WERI-Rb-1 (cell line): ENCODE measurements at regions not wholly inside any gene's neighbourhood (a gene's known extent, or its start where the extent isn't known, plus 50 kb on each side); places are given as distances from the start of the nearest gene placed in this dataset.
"Not testable (repeated sequence)": the region's sequence is repeated elsewhere in the genome, so short reads cannot be mapped to it uniquely, and the experiment has no call there.

ENCODE experiments used
- DNase-seq: peaks from one replicate; pipeline ENCODE4 v3.0.0-alpha.2; 2020
- H3K27ac ChIP-seq: fragments of 250-450 bp; sonication (Bioruptor Pico); 2 replicates; pipeline ENCODE4 v1.5.1; 2020; ENCODE audit warnings: mild to moderate bottlenecking, moderate library complexity
- H3K27me3 ChIP-seq: fragments of 250-450 bp; sonication (Bioruptor Pico); 2 replicates; pipeline ENCODE4 v1.5.1; 2021; ENCODE audit warnings: mild to moderate bottlenecking, low read depth, moderate library complexity; ENCODE audit not compliant: insufficient read depth, severe bottlenecking
- H3K36me3 ChIP-seq: fragments of 250-450 bp; sonication (Bioruptor Pico); 2 replicates; pipeline ENCODE4 v1.5.1; 2020; ENCODE audit warnings: mild to moderate bottlenecking, moderate library complexity
- H3K4me3 ChIP-seq: 2 replicates; pipeline ENCODE4 v1.5.1; 2011; ENCODE audit warnings: low read depth, mild to moderate bottlenecking, control low read depth, low read length
- H3K9me3 ChIP-seq: fragments of 250-450 bp; sonication (Bioruptor Pico); 2 replicates; pipeline ENCODE4 v1.5.1; 2021; ENCODE audit warnings: mild to moderate bottlenecking, moderate library complexity; ENCODE audit not compliant: severe bottlenecking
- CTCF ChIP-seq: IDR thresholded peaks from 2 replicates; pipeline ENCODE4 v1.5.1; 2011; ENCODE audit warnings: low read depth, mild to moderate bottlenecking, control low read depth, inconsistent platforms, low read length

GRCh38 chr4:188783175-188783574 is 643.9 kb downstream of the TRIML1 start:
- DNase-seq = no peak
- no peak for TF ChIP-seq CTCF
- no peaks in the 10 kb centered on the region for H3K36me3 ChIP-seq

GRCh38 chr4:188783606-188784160 is 644.4 kb downstream of the TRIML1 start:
- no peaks in the 10 kb centered on the region for H3K36me3 ChIP-seq
- H3K27ac ChIP-seq = no peak overlapping the region

More at GRCh38 chr4:188783175-188783574, 643.9 kb downstream of the TRIML1 start:
- no peak overlapping the region for H3K4me3 ChIP-seq
- H3K9me3 ChIP-seq = no peaks in the 10 kb centered on the region
- peaks cover 85% of the 10 kb centered on the region for H3K27me3 ChIP-seq
- no peak overlapping the region for H3K27ac ChIP-seq

GRCh38 chr4:188796600-188796999 is 657.4 kb downstream of the TRIML1 start:
- DNase-seq, H3K36me3 ChIP-seq, H3K27ac ChIP-seq, H3K9me3 ChIP-seq, H3K4me3 ChIP-seq: not testable (repeated sequence)
- peaks cover 67% of the 10 kb centered on the region for H3K27me3 ChIP-seq

More at GRCh38 chr4:188783606-188784160, 644.4 kb downstream of the TRIML1 start:
- no peak for DNase-seq
- Histone ChIP-seq H3K9me3 (no peaks in the 10 kb centered on the region), H3K4me3 (no peak overlapping the region), H3K27me3 (peaks cover 84% of the 10 kb centered on the region)
- no peak for TF ChIP-seq CTCF

- DNase-seq, H3K36me3 ChIP-seq, H3K4me3 ChIP-seq, H3K9me3 ChIP-seq, H3K27ac ChIP-seq: not testable (repeated sequence)
- peaks cover 70% of the 10 kb centered on the region for H3K27me3 ChIP-seq
These were observed 657.8 kb downstream of the TRIML1 start for GRCh38 chr4:188797011-188797410.

- H3K27ac ChIP-seq = no peak overlapping the region
- no peak for TF ChIP-seq CTCF
- H3K27me3 ChIP-seq = peaks cover 62% of the 10 kb centered on the region
- DNase-seq = no peak
- H3K4me3 ChIP-seq = no peak overlapping the region
- no peaks in the 10 kb centered on the region for H3K9me3 ChIP-seq
- no peaks in the 10 kb centered on the region for H3K36me3 ChIP-seq
These were observed 665.6 kb downstream of the TRIML1 start for GRCh38 chr4:188804861-188805260.

- no peak overlapping the region for H3K27ac ChIP-seq
- DNase-seq = no peak
- no peaks in the 10 kb centered on the region for H3K9me3 ChIP-seq
These were observed 671.9 kb downstream of the TRIML1 start for GRCh38 chr4:188811121-188811520.

More at GRCh38 chr4:188811121-188811520, 671.9 kb downstream of the TRIML1 start:
- peaks cover 20% of the 10 kb centered on the region for H3K27me3 ChIP-seq
- no peak overlapping the region for H3K4me3 ChIP-seq
- H3K36me3 ChIP-seq = no peaks in the 10 kb centered on the region
- TF ChIP-seq CTCF = no peak
